NCI-H2029 treated with DMSO at 0.1 percent for 48 hours (cell line): ENCODE measurements at regions not wholly inside any gene's neighbourhood (a gene's known extent, or its start where the extent isn't known, plus 50 kb on each side); places are given as distances from the start of the nearest gene placed in this dataset.
A peak's percentile ranks its signal among the peaks of the same experiment; 100 is the strongest.

Source experiments
- DNase-seq: peaks from one replicate; lab custom pipeline; 2025; lab: John Stamatoyannopoulos, UW

DNA sequence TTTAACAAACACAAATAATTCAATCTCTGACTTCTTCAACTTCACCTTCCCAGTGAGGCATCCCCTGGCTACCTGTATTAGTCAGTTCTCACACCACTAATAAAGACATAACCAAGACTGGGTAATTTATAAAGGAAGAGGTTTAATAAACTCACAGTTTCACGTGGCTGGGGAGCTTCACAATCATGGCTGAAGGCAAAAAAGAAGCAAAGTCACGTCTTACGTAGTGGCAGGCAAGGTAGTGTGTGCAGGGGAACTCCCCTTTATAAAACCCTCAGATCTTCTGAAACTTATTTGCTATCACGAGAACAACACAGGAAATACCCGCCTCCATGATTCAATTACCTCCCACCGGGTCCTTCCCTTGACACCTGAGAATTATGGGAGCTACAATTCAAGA, 478.5 kb downstream of the ADGRL2 start:
- DNase-seq, result no peak

DNA sequence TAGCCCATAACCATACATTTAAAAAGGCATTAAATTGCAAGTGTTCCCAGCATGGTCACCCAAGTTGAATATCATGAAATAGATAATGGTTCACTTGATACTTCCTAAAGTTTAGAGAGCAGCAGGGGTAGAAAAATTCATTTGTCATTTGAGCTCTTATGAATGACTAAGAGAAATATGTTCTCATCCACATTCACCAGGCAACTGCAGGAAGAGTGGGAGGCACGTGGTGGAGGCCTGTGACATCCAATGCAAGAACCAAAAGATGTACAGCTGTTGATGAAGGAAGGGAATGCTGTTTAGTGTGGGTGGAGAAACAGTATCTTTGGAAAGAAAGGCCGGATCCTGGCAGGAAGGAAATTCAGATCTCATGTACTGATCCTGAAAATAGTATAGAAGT, 473.1 kb downstream of the ADGRL2 start:
- no peak for DNase-seq

DNA sequence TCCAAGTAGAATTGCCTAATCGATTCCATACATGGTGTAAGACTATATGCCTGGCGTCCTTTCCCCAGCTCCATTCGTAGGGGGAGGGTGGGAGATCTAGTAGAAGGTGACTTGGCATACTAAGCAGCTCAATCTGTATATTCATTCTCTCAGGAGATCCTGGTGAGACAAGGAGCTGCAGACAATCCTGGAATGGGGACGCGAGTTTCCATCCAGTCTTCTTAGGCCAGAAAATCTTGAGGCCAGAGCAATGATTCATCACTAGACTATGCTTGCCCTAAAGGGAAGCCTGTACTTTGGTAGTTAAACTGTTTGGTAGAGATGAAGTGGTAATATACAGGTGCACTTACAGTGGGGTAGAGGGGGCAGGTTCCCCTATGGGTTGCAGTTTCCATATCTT, 468.7 kb downstream of the ADGRL2 start:
- DNase-seq, result no peak

DNA sequence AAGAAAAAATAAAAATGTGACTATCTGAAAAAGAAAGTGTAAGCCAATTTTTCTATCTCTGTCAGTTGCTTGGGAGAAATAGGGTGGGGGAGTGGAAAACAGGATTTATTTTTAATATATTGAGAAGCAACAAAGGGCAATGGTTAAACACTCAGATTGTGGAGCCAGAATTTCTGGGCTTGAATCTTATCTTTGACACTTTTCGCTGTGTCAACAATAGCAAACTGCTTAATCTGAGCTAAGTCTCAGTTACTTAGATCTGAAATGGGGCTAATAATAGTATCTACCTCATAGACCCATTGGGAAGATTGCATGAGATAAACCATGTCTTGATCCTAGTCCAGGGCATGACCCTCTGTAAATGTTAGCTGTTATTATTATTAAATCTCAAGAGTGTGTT, 468.1 kb downstream of the ADGRL2 start:
- DNase-seq, result no peak

DNA sequence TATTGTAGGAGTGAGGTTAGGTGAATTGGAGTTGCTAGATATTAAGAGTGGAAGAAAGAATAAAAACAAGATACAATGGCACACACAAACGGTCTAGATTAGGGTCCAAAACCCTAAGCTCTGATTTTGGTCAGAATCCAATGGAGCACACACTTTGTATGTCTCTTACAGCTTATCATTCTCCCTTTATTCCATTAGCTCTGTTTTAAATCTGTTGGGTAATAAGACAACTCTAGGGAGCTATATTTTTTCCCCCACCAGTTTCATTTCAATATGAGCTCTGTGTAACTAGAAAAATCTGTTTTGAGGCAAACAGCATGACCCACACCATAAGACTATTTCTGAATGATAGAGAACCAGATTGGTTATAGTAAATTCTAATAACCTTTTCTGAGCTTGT, 465.6 kb downstream of the ADGRL2 start:
- no peak for DNase-seq

DNA sequence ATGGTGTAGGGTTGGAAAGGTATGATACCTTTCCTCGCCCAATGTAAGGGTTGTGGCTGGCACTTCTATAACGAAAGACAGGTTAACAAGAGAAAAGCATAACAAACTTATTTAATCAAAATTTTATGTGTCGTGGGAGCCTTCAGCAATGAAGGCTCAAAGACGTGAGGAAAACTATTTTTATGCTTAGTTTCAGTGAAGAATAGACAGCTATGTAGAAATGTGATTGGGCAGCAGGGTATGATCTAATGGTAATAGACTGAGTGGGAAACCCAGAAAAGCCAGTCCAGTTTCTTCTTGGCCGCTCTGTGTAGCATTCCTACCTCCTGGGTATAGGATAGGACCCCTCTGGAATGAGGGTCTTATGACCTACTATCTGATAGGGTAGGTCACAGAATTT, 464.7 kb downstream of the ADGRL2 start:
- no peak for DNase-seq

DNA sequence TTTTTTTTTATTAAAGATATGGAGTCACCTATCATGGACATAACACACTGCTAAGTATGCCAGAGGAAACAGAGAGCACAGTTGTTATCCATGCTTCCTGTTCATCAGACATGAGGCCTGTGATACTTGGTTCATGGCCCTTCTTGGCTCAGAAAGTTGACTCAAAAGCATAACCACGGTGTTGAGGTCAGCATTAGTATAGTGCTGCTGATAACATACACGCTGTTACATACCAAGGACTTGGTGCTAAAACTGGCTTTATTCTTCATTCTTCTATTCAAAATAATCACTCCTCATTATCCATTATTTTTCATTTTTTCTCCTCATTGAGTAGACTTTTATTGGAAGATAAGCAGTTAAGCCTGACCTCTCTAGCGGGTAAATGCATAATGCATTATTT, 464.1 kb downstream of the ADGRL2 start:
- DNase-seq, result no peak

DNA sequence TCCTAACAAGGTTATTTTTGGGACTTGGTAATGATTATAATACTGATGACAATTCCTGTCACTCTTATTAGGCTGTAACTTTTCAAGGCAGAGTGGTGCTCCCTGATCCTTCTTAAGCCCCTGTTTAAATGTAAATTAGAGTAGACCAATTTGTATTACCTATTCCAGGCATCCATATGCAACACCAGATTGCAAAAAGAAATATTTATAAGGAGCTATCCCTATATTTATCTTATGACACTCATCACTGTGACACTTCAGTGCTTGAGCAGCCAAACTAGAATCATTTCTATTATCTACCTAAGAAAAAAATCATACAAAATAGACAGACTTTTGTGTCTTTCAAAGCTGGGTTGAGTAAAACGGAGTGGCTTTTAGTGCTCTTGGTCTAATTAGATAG, 462.7 kb downstream of the ADGRL2 start:
- DNase-seq, result no peak

DNA sequence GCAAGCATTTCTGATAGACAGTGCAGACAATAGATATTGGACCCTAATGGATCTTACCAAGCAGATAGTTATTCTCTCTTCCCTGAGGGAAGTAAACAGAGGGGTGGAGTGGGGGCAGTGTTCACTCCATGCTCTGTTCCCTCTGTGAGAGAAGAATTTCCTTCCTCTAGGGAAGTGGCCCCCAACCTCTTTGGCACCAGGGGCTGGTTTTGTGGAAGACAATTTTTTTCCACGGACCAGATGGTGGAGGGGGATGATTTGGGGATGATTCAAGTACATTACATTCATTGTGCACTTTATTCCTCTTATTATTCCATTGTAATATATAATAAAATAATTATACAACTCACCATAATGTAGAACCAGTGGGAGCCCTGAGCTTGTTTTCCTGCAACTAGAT, 459.9 kb downstream of the ADGRL2 start:
- DNase-seq, result no peak

DNA sequence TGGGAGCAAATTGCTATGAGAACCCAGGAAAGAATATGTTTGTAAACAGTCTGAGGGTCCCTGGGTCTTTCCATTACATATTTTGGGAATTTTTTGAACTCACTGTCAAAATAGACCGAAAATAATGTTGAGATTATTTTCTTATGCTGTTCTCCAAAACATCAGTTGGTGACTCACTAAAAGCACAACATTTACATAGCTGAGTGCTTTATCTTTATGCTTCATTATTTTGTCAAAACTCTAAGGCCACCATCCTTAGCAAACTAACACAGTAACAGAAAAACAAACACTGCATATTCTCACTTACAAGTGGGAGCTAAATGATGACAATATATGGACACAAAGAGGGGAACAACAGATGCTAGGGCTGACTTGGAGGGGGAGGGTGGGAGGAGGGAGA, 459.3 kb downstream of the ADGRL2 start:
- DNase-seq, result no peak

DNA sequence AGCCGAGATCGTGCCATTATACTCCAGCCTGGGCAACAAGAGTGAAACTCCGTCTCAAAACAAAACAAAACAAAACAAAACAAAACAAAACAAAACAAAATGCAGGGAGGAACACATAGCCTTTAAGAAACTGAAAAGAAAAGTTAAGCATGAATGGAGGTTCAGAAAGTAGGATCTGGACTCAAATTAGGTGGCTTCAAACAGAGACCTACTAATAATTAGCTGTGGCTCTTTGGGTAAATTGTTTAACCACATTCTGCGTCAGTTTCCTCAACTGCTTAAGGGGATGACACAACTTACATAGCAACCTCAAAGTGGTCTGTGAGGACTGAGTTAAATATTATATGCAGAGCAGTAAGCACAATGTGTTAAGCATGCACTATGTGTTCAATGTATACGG, 458.2 kb downstream of the ADGRL2 start:
- DNase-seq, result no peak

DNA sequence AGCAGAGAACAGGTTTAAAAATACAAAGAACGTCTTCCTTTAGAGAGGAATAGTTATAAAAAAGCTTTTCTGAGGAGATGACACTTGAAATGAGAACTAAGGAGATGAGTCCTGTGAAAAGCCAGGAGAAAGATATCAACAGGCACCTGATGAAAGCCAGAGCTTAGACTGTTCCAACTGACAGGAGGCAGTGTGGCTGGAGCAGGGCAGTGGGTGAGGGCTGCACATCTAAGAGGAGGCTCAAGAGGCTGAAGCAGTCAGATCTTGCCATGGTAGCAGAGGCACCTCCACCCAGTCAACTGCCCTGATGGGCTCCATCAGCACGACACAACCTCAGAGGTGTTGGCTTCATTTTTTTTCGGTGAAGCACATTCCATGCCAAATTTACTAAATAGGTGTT, 445.3 kb downstream of the ADGRL2 start:
- no peak for DNase-seq

DNA sequence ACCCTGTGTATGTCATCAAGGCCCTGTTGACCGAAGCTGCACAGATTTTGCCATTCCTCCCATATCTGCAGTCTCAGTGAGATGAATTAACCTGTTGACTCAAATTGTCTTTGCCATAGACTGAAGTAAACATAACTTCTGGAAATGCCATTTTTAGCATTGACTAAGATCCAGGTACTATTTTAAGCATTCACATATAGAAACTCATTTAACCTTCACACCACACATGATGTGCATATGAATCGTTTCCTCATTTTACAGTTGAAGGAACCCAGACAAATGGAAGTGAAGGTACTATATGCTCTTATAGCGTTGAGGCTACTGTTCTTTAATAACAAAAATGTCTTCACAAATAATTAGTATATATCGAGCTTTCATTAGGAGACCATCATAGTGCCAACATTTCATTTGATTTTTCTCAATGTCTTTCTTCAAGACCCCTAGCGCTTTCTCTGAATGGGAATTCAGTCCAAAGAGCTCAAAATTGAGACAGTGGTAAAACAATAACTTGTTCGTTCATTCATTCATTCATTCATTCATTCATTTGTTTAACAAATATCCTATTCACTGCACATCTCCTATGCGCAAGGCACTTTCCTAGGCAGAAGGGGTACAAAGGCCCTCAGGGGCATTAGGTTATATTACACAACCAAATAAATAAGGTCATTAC, 444.7 kb downstream of the ADGRL2 start:
- no peak for DNase-seq

DNA sequence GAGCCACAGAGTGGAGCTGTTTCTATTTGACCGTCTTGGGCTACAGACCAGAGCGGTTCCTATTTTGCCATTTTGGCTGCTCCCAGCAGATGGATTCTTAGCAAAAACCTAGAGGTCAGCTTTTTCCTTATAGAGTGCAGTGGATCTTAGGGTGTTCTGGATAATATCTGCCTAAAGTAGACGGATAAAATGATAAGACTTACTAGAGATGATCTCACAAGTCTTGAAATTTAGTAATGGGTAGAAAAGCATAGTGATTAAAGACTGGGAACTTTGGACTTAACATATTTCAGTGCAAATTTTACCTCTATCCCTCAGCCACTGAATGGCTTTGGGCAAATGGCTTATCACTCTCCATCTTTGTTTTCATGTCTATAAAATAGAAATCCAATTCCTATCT, 439.8 kb downstream of the ADGRL2 start:
- DNase-seq, result no peak

DNA sequence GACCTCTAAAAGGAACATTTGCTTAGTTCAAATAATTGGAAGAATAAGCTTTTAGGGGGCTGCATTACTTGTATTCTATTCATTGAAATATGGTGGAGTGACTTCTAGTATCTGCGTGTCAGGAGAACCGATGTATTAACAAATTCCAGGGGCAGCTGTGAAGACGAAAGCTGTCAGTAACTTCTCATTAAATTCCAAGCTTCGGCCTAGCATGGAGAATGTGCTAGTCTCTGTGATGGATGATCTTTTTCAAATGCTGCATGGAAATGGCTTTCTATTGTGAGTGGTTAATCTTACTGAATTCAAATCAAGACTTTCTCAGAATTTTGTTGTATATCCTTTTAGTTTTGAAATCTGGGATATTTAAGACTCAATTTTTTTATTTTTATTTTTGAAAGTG, 429.9 kb downstream of the ADGRL2 start:
- DNase-seq, result no peak

DNA sequence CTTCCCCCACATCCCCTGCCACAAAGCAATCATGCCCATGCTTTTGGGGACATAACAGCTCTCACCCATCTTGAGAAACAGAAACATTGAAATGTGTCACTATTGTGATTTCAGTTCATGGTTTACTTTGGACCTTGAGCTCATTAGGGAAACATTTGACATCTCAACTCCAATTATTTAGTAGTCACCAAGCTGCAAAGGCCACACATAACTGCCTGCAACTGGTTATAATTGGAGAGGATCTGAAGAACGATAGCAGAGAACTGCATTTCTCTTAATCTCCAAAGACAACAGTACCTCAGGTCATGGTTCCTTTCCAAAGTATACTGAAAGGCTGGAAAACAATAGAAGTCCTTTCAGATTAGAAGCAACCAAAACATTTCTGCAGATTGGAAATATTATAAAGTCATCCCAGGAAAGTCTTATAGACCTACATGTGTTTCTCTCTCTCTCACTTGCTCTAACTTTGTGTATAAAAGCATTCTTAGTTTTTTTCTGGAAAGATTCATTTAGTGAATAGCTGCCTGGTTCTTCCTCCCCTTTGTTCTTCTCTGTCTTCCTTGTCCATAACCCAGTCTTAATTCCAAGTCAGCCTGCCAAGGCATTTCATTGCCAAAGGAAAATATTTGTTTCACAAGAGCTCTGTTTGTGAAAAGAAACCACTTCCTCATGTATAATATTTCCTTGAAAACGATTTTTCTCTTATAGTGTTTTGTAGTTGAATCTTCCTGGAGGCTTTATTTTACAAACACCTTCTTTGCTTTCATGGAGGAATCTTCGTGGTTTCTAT, 426.8 kb downstream of the ADGRL2 start:
- DNase-seq, result peak; percentile 4

DNA sequence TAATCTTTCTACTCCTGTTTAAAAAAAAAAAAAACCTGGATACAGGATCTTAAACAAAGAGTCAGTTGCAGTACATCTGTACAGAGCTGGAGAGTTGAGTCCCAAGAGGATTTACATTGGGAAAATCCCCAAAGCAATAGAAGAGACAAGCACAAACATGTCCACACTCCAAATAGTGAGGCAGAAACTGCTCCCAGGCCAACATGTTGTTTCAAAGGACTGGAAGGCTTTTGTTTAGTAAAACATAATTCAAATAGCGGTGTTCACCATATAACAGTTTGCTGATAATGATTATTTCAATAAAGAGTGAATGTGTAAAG, 425.4 kb downstream of the ADGRL2 start:
- DNase-seq, result no peak

DNA sequence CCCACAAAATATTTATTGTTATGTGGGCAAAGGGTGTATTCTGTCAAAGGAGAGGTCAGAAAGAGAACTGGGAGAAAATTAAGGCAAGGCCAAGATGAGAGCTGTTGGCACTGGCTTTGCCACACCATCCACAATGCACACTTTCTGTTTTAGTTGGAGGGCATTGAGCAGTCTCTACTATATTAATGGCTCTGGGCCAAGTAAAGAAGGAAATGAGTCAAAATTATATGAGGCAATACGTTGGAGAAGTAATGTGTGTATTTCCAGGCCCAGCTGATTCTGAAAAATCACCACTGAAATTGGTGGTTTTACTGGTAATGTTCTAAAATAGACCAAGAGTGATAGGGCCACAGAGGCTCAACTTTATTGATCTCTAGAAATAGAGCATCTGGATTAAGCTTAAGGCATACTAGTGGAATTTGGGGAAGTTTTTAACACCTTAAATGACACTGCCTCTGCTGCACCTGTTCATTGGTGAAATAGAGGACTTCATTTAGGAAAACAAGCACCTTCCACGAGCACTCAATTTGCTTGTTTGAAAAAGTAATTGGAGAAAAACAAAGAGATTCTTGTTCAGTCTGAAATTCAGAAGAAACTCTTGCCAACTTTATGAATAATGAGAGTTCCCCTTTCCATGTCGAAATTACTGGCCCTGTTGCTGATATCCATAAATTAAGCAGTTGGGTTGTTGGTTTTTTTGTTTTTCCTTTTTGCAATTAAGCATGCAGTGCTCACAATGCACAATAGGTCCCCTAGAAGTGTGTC, 424.9 kb downstream of the ADGRL2 start:
- peak; percentile 34 for DNase-seq

DNA sequence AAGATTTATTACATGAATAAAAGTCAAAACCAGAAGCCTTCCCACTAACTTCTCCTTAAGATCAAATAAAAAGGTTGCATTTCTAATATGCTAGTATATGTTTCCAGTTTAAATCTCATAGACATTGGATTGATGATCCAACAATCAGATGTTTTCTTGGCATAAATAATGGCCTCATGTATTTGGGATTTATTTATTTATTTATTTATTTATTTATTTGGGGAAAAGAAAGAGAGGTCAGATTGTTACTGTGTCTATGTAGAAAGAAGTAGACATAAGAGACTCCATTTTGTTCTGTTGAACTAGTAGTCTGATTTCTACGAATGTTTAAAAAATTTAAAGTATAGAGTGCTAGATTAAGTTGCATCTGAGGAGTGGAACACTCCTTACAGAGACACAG, 422.4 kb downstream of the ADGRL2 start:
- DNase-seq, result no peak

DNA sequence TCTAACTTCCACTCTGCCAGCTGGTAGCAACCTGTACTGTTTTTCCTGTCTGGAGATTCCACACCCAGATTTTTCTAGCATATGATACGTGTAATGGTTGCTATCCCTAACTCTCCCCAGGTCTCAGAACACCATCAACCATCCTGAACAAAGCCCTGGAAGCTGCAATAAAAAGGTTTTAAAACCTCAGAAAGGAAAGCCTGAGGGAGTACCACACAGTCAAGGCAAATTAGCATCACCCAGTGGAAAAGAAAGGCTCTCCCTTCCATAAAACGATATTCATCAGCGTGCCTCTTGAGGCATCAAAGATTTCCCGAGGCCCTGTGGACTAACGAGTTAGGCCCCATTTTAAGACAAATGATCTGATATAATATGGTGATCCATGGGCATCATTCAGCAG, 421.0 kb downstream of the ADGRL2 start:
- no peak for DNase-seq

DNA sequence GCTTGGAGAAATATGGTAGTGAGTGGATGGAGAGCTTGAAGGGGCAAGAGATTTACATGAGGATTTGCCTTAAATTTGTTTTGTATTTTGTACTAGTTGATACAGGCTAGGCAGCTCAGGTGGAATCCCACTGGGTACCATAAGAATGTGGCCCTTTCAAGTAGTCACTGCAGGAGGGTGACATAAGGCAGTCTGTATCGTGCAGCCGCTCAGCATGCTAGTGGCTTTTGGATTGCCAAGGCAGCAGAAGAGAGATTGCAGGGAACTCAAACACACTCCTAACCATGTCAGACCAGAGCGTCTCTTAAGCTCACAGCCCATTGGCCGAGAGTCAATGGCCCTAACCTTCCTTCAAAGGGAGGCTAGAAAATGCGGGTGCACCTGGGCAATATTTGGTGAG, 420.0 kb downstream of the ADGRL2 start:
- no peak for DNase-seq

DNA sequence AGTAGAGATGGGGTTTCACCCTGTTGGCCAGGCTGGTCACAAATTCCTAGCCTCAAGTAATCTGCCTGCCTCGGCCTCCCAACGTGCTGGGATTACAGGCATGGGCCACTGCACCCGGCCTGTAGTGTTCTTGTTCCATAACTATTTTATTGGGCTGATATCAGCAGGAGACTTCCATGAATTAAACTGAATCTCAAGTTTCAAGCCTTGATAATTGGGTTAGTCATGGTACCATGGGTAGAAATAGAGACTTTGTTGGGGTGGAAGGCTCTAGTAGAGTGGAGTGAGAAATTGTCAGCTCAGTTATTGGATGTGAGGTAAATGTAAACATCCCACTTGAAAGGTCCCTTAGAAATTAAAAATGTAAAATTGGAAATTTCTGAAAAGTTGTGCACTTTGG, 419.1 kb downstream of the ADGRL2 start:
- DNase-seq, result no peak

DNA sequence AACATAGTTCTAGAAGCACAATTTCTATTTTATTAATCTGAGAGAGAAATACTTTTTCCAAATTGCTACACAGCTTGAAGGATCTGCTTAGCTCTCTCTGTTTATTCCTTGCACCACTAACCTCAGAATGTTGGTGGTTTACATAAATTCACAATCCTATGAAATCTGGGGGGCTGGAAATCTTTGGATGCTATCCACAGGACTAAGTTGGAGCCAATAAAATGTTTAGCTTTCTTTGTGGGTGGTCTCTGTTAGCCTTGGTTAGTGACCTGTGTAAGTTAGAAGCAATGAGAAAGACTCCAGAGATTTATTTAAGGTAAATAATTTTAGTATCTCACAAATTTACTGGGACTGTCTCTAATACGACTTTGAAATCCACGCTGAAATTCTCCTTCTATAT, 418.1 kb downstream of the ADGRL2 start:
- DNase-seq, result no peak

DNA sequence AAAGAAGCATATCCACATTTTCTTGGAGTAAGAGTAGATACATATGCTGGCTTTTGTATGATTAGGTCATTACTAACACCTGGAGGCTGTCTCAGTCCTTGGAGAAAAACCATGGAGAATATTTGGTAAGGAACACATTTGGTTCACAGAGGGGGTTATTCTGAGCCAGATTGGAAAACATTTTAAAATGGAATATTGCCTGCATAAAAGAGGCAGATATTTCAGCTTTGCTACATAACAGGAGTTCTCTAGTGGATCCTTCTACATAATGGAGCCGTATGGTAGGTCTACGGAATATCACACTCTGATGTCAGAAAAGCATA, 415.1 kb downstream of the ADGRL2 start:
- no peak for DNase-seq
